Fibroblast of mammary gland (primary cell): ENCODE measurements at regions not wholly inside any gene's neighbourhood (a gene's known extent, or its start where the extent isn't known, plus 50 kb on each side); places are given as distances from the start of the nearest gene placed in this dataset.

Source experiments
- DNase-seq: peaks from one replicate; pipeline ENCODE4 v3.0.0-alpha.2; 2010; ENCODE audit warnings: low read depth
- H3K4me3 ChIP-seq: 2 replicates; pipeline ENCODE4 v1.5.1; 2011; ENCODE audit warnings: low read depth, mild to moderate bottlenecking, low read length, moderate library complexity; ENCODE audit not compliant: control insufficient read depth
- TF ChIP-seq, protein P1 (sequence below): conservative IDR thresholded peaks from 2 replicates; pipeline ENCODE4 v1.5.1; 2011; ENCODE audit warnings: low read depth, low read length, inconsistent platforms; ENCODE audit not compliant: control insufficient read depth, insufficient read depth

DNA sequence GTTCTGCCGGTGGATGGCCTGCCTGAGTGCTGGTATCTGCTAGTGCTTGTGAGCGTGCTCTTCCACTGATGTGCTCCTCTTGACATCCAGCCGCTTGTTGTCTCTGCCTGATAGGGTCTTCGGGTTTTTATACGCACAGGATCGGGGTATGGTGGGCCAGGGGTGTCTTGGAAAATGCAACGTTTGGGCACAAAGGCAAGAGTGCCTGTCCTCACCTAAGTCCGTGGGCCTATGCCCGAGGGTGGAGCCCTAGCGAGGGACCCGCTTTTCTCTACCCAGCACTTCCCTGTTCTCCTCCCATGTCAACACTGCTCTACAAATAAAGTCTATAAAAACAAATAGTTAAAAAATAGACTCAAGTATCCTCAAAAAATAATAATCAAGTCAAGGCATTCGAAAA, 1007.8 kb downstream of the PLA2G4A start:
- TF ChIP-seq, protein P1, sequence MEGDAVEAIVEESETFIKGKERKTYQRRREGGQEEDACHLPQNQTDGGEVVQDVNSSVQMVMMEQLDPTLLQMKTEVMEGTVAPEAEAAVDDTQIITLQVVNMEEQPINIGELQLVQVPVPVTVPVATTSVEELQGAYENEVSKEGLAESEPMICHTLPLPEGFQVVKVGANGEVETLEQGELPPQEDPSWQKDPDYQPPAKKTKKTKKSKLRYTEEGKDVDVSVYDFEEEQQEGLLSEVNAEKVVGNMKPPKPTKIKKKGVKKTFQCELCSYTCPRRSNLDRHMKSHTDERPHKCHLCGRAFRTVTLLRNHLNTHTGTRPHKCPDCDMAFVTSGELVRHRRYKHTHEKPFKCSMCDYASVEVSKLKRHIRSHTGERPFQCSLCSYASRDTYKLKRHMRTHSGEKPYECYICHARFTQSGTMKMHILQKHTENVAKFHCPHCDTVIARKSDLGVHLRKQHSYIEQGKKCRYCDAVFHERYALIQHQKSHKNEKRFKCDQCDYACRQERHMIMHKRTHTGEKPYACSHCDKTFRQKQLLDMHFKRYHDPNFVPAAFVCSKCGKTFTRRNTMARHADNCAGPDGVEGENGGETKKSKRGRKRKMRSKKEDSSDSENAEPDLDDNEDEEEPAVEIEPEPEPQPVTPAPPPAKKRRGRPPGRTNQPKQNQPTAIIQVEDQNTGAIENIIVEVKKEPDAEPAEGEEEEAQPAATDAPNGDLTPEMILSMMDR, result no peak
- H3K4me3 ChIP-seq, result no peak overlapping the region
- DNase-seq, result no peak

DNA sequence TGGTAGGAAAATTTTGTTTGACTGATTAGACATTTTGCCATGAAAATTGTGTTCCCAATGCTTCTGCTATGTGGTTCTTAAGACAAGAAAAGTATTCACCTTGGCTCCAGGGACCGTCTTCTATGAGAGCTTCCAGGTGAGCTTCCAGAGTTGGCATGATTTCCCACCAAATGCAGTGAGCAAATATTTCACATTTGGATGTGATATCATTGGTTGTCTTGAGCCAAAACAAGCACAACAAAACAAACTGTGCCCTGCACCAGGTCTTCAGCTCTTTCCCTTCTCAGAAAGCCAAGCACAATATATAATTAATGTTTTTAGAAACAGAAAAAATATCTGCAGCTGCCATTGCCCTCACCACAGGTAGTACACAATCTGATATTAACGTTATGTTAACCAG, 1009.0 kb downstream of the PLA2G4A start:
- no peak for DNase-seq
- TF ChIP-seq, protein P1, result no peak
- H3K4me3 ChIP-seq, result no peak overlapping the region

DNA sequence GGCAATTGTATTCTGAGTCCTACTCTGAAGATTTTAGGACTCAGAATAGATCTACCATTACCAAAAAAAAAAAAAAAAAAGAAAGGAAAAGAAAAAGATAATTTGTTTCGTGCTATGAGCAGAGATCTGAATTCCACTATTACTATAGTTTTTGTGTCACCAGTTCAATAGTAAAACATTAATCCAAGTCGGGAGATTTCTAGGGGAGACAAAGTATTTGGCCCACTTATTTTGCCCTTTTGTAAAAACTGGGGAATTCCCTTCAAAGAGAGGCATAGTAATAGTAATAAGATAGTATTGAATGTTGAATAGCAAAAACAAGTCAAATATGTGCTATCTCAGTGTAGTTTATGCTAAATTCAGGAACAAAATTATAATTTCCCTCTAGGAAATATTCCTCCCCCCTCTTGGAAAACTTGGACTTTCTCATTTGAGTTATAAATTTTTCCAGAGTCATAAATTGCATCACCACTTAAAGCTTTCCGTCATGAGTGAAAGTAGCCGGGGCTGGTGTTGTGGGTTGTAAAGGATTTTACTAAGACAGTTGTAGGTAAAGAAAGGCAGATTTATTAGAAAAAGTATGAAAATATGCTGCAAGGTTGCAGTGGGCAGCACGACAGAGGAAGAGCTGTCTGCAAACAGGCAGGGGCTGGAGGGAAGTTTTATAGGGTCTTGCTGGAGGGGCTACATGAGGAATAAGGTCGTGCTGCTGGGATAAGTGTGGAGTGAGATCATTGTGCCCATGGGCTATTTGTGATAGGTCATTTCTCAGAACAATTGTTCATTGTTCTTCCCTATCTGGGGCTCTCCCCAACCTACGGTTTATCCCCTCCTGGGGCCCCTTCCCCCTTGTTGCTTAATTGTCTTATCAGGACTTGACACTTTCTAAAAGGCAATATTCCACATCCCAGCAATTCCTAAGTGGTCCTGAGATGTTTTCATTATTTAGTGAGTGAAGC, 1009.9 kb downstream of the PLA2G4A start:
- TF ChIP-seq, protein P1, result no peak
- H3K4me3 ChIP-seq, result no peak overlapping the region
- no peak for DNase-seq

DNA sequence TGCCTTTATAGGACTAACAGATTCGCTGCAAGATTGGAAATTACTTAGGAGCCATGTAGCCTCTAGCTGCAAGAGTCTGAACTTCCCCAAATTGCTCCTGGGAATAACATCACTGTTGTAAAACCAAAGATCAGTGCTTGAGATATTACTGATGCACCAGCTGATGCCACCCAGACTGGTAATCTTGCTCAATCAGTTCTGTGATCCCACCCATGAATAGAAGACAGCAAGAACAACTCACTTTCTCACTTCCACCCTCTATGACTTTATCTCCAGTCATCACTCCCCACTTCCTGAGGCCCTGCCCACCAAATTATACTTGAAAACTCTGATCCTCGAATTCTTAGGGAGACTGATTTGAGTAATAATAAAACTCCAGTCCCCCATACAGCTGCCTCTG, 1011.1 kb downstream of the PLA2G4A start:
- H3K4me3 ChIP-seq, result no peak overlapping the region
- no peak for DNase-seq
- TF ChIP-seq, protein P1, result no peak

DNA sequence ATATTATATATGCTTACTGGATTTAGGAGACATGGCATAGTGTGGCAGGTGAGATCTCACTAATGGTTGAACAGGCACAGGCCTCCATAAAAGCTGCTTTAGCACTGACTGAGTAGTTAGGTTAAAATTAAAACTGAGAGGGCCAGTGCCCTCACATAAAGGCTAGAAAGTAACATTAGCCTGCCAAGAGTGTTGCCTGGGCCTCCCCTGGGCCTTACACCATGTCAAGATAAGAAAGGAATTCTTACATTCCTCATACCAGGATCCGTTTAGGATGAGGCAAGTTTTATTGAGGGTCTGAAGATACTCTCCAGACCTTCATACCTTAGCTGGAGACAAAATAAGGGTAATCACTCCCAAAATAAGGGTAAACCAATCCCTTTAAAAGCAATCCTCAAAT, 1011.8 kb downstream of the PLA2G4A start:
- DNase-seq, result no peak
- TF ChIP-seq, protein P1, result no peak
- no peak overlapping the region for H3K4me3 ChIP-seq

DNA sequence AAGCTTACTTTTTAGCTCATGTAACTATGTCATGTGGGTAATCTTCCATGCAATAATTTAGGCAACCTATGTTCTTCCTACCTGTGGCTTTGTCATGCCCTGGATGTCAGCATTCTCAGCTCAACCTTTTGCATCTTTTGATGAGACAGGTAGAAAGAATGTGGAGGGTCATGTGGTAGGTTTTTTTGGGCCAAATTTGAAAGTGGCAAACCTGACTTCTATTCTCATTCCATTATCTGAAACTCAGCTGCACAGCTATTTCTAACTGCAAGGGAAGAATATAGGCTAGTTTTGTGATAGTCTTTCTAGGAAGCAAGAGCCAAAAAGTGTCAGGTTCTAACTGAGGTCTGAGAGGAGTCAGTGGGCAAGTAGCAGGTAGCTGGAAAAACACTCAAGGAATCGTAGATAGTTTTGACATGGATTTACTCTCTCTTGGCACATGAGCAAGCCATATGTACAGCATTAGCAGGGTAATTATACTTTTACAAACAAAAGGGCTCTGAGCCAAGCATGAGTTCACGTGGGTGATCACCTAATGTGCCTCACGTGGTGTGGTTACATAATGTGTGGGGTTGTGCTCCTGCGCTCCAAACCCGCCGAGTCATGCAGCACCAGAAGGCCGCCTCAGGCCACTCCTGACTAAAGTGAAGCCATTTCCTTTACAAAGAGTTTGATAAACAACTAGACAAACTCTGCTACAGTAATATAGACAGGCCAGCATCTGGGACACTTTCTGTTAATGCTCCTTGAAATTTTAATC, 1013.8 kb downstream of the PLA2G4A start:
- DNase-seq, result peak; percentile 41

More for the DNA sequence above, 1013.8 kb downstream of the PLA2G4A start:
- no peak overlapping the region for H3K4me3 ChIP-seq
- TF ChIP-seq, protein P1, result no peak
